Bronchial epithelial cell (primary cell): ENCODE measurements at regions not wholly inside any gene's neighbourhood (a gene's known extent, or its start where the extent isn't known, plus 50 kb on each side); places are given as distances from the start of the nearest gene placed in this dataset.

Source experiments
- DNase-seq: peaks from one replicate; pipeline ENCODE4 v3.0.0-alpha.2; 2010; ENCODE audit warnings: low read depth
- FAIRE-seq: peaks from 2 replicates; lab custom pipeline; 2011; peaks lifted over from hg19 to GRCh38; lab: Jason Lieb, UNC
- H3K27me3 ChIP-seq: 2 replicates; pipeline ENCODE4 v1.5.1; 2011; ENCODE audit warnings: low read length; ENCODE audit not compliant: control insufficient read depth, insufficient read depth
- H3K36me3 ChIP-seq: 2 replicates; pipeline ENCODE4 v1.5.1; 2011; ENCODE audit warnings: low read length; ENCODE audit not compliant: control insufficient read depth, insufficient read depth
- H3K4me3 ChIP-seq: 2 replicates; pipeline ENCODE4 v1.5.1; 2011; ENCODE audit warnings: mild to moderate bottlenecking, low read depth, low read length, control low read depth
- TF ChIP-seq, protein P1 (sequence below): IDR thresholded peaks from 2 replicates; pipeline ENCODE4 v1.5.1; 2011; ENCODE audit warnings: mild to moderate bottlenecking, moderate library complexity, low read length, control low read depth, inconsistent platforms; ENCODE audit not compliant: insufficient read depth, severe bottlenecking

- TF ChIP-seq, protein P1, sequence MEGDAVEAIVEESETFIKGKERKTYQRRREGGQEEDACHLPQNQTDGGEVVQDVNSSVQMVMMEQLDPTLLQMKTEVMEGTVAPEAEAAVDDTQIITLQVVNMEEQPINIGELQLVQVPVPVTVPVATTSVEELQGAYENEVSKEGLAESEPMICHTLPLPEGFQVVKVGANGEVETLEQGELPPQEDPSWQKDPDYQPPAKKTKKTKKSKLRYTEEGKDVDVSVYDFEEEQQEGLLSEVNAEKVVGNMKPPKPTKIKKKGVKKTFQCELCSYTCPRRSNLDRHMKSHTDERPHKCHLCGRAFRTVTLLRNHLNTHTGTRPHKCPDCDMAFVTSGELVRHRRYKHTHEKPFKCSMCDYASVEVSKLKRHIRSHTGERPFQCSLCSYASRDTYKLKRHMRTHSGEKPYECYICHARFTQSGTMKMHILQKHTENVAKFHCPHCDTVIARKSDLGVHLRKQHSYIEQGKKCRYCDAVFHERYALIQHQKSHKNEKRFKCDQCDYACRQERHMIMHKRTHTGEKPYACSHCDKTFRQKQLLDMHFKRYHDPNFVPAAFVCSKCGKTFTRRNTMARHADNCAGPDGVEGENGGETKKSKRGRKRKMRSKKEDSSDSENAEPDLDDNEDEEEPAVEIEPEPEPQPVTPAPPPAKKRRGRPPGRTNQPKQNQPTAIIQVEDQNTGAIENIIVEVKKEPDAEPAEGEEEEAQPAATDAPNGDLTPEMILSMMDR: no peak
- Histone ChIP-seq H3K4me3 (no peak overlapping the region), H3K27me3 (no peaks in the 10 kb centered on the region), H3K36me3 (no peaks in the 10 kb centered on the region)
- FAIRE-seq (peak; percentile 40), DNase-seq (peak; percentile 95)
Measured at GRCh38 chr2:129061069-129061768, 742.6 kb upstream of the HS6ST1 start.

DNA sequence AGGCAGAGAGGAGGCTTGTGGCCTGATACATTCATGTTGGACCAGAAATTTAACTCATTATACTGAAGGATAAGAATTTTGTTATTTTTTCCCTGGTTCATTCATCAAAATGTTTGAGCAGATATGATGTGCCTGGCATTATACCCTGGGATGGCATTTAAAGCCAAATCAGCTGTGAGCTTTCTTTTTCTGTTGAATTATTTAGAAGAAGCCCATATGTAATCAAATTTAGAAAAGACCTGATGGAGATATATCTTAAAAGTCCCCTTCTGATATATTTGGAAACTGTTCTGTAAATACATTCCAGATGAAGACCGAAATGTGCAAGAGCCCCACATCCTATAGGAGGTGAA, 743.1 kb upstream of the HS6ST1 start:
- Histone ChIP-seq H3K4me3 (no peak overlapping the region), H3K36me3 (no peaks in the 10 kb centered on the region), H3K27me3 (no peaks in the 10 kb centered on the region)
- TF ChIP-seq, protein P1: no peak
- DNase-seq (no peak), FAIRE-seq (no peak)

GRCh38 chr2:129062146-129062912, 743.7 kb upstream of the HS6ST1 start:
- no peak overlapping the region for H3K4me3 ChIP-seq
- TF ChIP-seq, protein P1: no peak
- H3K27me3 ChIP-seq: no peaks in the 10 kb centered on the region
- H3K36me3 ChIP-seq: no peaks in the 10 kb centered on the region
- DNase-seq: no peak
- peak; percentile 36 for FAIRE-seq

GRCh38 chr2:129067070-129067469, 748.4 kb upstream of the HS6ST1 start:
- DNase-seq: no peak
- Histone ChIP-seq H3K36me3 (no peaks in the 10 kb centered on the region), H3K27me3 (no peaks in the 10 kb centered on the region), H3K4me3 (no peak overlapping the region)
- FAIRE-seq: peak; percentile 7
- TF ChIP-seq, protein P1: no peak

GRCh38 chr2:129067953-129068352, 749.3 kb upstream of the HS6ST1 start:
- FAIRE-seq (no peak), DNase-seq (no peak)
- no peak overlapping the region for H3K4me3 ChIP-seq
- no peaks in the 10 kb centered on the region for H3K36me3 ChIP-seq
- H3K27me3 ChIP-seq: no peaks in the 10 kb centered on the region
- TF ChIP-seq, protein P1: no peak
